ENCODE measurements at regions not wholly inside any gene's neighbourhood (a gene's known extent, or its start where the extent isn't known, plus 50 kb on each side); places are given as distances from the start of the nearest gene placed in this dataset.

GRCh38 chr17:68185820-68186219 lies 62.0 kb upstream of the AMZ2 start:
- DNase-seq (ENCODE audit: low read depth): no peak
- no peak for TF ChIP-seq CTCF (IDR thresholded peaks at IDR 0.05; ENCODE audit: low read depth, low read length, missing control alignments)
- H3K4me3 ChIP-seq (ENCODE audit: low read depth, low read length): no peak overlapping the region

GRCh38 chr17:68190495-68190894 lies 57.3 kb upstream of the AMZ2 start:
- no peak overlapping the region for H3K4me3 ChIP-seq (ENCODE audit: low read depth, low read length)
- DNase-seq (ENCODE audit: low read depth): no peak
- TF ChIP-seq CTCF (IDR thresholded peaks at IDR 0.05; ENCODE audit: low read depth, low read length, missing control alignments): no peak

GRCh38 chr17:68195667-68196393 lies 52.0 kb upstream of the AMZ2 start:
- DNase-seq (ENCODE audit: low read depth): no peak
- H3K4me3 ChIP-seq (ENCODE audit: low read depth, low read length): peak overlapping the region; percentile 35
- no peak for TF ChIP-seq CTCF (IDR thresholded peaks at IDR 0.05; ENCODE audit: low read depth, low read length, missing control alignments)

- DNase-seq (ENCODE audit: low read depth): no peak
- TF ChIP-seq CTCF (IDR thresholded peaks at IDR 0.05; ENCODE audit: low read depth, low read length, missing control alignments): no peak
- peak overlapping the region; percentile 45 for H3K4me3 ChIP-seq (ENCODE audit: low read depth, low read length)
Measured at GRCh38 chr17:68196394-68197090, 51.3 kb upstream of the AMZ2 start.

GRCh38 chr17:68197091-68197996 lies 50.5 kb upstream of the AMZ2 start:
- peak overlapping the region; percentile 45 for H3K4me3 ChIP-seq (ENCODE audit: low read depth, low read length)

More at GRCh38 chr17:68197091-68197996, 50.5 kb upstream of the AMZ2 start:
- no peak for TF ChIP-seq CTCF (IDR thresholded peaks at IDR 0.05; ENCODE audit: low read depth, low read length, missing control alignments)
- no peak for DNase-seq (ENCODE audit: low read depth)
